GM18505 (cell line): ENCODE measurements at regions not wholly inside any gene's neighbourhood (a gene's known extent, or its start where the extent isn't known, plus 50 kb on each side); places are given as distances from the start of the nearest gene placed in this dataset.

Experiments used
- ATAC-seq: cut with Tn5 transposase; IDR thresholded peaks from one replicate; pipeline ENCODE4 v1.9.1; 2021; ENCODE audit not compliant: unreplicated experiment
- POLR2A ChIP-seq: IDR thresholded peaks from 4 replicates; pipeline ENCODE4 v1.6.1; 2011; ENCODE audit warnings: borderline replicate concordance; ENCODE audit not compliant: insufficient read depth, insufficient read length; ENCODE audit errors: extremely low read depth

DNA sequence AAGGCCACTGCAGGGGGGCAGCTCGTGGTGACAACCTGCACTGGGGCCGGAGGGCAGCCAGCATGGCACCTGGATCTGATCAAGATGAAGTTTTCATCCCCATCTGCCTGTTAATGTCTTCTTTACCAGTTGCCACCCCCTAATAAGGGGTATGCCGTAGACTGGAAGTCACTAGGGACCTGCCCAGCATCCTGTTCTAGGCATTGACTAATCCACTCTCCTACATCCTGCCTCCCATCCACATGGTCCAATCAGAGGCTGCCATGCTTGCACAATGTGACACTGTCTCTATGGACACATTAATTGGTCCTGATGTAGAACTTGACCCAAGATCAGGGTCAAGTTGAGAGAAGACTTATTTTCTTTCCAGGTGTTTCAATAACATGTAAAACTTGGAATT, 95.1 kb upstream of the LCLAT1 start:
- ATAC-seq = no peak
- no peak for TF ChIP-seq POLR2A

DNA sequence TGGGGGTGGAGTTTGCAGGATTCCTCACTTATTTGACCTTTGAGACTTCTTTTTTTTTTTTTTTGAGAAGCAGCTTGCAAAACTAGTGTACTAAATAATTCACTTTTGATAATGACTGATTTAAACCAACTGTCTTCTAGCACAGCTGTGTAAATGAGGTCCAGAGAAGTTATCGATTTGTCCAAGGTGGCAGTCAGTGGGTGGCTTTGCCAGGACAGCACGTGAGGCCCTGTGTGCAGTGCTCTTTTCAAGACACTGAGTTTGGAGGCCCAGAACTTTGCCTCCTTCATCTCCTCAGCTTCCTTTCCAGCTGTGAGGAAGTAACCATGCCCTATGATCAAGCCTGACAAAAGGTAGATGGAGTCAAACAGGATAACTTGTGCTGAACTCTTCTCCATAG, 92.9 kb upstream of the LCLAT1 start:
- no peak for ATAC-seq
- no peak for TF ChIP-seq POLR2A

DNA sequence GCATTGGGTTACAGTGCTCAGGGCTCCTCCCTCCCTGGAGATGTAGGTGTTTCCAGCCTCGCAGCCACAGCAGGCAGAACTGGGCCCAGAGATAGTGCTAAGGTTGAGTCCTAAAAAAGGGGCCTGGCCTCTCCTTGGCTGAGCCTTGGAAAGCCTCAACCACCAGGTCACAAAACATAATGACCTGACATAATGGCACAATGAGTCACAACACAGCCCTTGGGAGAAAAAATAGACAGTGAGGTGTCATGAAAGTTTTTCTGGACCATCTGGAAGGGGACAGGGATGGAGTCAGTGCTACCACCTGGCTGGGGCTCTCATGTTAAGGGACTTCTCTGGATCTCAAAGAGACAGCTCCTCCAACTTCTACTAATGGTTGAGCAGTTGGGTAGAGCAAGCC, 92.4 kb upstream of the LCLAT1 start:
- TF ChIP-seq POLR2A = no peak
- ATAC-seq = no peak

DNA sequence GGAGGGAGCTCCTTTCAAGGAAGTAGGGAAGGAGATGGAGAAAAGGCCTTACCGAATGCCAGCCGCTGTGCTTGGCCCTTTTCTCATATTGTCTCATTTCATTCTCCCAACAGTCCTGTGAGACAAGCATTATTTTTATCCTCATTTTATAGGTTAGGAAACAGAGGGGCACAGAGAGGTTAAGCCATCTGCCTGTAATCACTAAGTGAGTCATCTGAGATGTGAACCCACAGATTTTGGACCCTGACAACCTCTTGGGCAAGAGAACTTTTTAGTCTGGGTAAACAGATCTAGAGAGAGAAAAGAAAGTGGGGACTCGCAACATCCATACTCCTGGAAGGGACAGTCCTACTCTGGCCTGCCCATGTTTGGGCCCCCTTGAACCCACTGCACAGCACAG, 91.7 kb upstream of the LCLAT1 start:
- no peak for TF ChIP-seq POLR2A
- no peak for ATAC-seq

DNA sequence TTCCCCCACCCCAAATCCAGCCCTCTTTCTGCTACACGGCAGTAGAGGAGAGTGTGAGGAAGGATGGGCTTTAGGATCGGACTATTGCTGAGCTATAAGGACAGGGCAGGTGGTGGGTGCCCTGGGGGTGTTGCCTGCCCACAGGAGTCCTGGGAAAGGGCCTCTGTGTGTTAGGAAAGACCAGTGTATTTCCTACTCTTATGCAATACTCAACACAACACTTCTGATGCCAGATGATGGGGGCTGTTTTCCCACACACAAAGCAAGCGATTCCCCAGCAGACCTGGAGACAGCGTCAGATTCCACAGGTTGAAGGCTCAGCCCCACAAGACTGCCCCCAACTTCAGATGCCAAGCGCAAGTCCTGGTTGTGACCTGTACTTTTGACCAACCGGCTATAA, 91.0 kb upstream of the LCLAT1 start:
- no peak for TF ChIP-seq POLR2A
- no peak for ATAC-seq

DNA sequence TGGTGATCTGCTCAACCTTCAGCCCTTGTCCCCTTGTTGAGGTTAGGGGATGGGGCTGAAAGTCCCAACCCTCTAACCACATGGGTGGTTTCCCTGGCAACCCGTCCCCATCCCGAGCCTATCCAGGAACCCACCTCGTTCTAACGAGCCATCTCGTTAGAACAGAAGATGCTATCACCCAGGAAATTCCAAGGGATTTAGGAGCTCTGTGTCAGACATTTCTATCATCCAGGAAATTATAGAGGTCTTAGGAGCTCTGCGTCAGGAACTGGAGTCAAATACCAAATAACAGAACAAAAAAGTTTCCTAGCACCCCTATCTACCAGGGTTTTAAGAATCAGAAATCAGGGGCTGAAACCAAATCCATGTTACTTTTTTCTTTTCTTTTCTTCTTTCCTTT, 90.3 kb upstream of the LCLAT1 start:
- ATAC-seq = no peak
- TF ChIP-seq POLR2A = no peak

DNA sequence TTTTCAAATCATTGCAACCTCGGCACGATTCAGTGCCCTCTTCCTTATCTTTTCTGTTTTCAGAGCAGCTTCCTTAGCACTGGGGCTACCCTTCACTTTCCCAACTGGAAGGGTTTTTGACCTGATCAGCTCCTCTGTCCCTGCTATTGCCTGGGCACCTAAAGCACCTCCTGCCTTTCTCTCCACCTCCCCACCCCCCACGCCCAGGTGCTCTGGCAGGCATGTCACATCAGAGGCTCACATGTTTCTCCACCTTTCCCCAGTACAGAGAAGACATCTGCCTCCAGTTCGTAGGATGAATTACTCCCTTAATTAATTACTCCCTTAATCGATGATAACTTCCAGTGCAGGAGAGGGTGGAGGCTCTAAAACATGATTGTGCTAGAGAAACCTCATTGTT, 88.7 kb upstream of the LCLAT1 start:
- TF ChIP-seq POLR2A = no peak
- ATAC-seq = no peak

DNA sequence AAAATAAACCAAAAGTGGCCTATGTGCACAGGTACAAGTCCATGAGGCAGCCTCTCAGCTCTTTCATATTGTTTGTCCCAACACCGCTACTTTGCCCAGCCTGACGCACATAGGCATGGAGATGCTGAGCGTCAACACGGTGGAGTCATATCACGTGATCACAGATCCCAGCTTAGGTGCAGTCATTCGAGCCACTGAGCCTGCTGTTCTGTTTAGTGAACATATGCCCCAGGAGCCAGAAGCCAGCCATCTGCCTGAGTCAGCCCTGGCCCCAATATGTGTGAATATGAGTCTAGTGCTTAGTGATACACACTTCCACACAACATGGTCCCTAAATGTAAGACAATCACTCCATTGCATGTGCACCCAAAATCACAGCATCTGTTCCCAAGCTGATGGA, 88.2 kb upstream of the LCLAT1 start:
- TF ChIP-seq POLR2A = no peak

DNA sequence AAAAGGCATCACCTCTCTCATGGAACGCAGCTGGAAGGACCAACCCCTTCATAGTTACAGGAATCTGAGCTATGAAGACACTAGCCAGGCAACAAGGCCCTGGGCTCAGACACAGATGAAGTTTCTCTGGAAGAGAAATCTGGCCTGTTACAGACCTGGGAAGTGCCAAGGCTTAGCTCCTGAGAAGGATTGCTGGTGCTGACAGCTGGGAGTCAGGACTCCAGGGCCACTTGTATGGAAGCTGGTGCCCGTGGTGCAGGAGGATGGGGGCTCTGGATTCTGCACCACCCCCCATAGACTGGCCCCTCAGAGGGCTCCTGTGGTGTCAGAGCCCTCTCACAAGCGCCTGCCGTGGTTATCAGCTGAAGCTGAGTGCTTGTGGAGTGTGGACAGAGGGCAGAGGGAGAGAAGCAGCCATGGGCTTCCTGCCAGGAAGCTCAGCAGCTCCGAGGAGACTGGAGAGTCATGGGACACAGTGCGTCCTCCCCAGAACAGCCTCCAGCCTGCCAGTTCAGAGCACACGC, 87.3 kb upstream of the LCLAT1 start:
- ATAC-seq = no peak
- TF ChIP-seq POLR2A = no peak

More for the DNA sequence above, 88.2 kb upstream of the LCLAT1 start:
- ATAC-seq = no peak

DNA sequence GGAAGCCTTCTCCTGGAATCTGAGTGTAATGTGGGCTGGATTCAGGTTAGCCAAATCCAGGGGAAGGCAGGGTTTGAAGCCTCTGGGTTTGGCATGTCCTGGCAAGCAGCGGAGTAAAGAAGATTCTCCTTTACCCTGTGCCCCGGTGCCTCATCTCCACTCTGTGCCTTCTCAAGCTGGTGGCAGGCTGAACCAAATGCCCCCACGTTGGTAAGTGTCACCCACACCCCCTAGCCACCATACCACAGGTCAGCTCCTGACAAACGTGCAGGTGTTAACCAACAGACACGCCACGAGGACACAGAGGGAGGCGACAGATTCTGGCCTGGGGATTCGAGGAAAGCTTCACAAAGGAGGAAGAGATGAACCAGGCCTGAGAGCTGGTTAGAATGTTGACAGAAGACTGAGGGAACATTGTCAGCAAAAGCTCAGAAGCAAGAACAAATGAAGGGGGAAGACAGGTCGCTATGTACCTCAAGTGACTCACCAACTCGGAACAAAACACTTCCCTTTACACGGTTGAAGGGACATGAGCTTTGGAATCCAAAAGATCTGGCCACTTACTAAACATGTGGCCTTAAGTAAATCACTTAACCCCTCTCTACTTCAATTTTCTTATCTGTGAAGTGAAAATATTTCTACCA, 85.2 kb upstream of the LCLAT1 start:
- TF ChIP-seq POLR2A = no peak
- no peak for ATAC-seq

DNA sequence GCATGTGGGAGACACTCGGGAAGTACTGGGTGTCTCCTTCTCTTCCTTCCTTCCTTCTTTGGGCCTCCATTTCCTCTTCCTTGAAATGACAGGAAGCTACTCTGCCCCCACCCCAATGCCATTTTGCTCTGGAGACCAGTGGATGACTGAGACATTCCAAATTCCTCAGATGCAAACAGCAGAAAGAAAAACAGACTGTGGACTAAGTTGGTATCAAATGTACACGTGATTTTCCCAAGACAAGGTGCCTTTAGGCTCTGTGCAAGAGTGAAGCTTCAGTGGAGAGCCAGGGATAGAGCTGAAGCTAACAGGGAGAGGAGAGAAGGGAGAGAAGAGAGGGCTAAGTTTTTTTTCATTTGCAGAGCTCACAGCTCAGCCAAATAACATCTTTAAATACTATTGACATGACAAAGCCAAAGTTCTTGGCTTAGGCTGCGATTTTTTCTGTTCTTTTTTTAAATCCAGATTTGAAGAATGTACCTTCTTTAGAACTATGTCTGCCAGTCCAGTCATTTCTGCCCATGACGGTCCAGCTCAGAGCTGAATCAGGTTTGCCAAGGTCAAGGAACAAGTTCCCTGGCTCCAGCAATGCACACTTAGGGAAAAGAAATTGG, 84.5 kb upstream of the LCLAT1 start:
- TF ChIP-seq POLR2A = no peak
- no peak for ATAC-seq

DNA sequence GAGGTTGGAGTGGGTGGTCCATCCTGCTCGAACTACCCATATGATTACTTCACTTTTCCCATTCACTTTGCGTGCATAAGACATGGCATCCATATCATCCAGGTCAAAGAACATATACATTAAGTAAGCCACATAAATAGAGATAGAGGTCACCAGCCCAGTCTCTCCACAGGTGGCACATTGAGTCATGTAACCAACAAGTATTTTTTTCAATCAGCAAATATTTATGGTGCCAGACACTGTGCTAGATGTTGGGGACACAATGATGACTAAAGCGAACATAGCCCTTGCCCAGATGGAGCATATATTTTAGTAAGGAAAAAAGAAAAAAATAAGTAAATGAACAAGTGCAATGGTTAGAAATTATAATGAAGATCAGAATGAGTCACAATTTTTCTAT, 83.6 kb upstream of the LCLAT1 start:
- TF ChIP-seq POLR2A = no peak
- no peak for ATAC-seq

DNA sequence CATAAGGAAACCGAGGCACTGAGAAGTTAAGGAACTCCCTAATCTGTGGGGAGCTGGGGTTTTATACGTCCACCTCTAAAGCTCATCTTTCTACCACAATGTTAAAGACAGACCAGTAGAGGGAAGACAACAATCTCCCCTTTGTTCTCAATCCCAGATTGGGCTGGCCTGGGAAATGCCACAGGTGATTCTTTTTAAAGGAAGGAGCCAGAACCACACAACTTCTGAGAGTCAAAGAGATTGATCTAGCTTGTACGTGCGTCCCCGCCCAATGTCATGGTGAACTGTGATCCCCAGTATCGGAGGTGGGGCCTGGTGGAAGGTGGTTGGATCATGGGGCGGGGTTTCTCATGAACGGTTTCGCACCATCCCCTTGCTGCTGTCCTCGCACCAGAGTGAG, 81.8 kb upstream of the LCLAT1 start:
- ATAC-seq = no peak
- no peak for TF ChIP-seq POLR2A

DNA sequence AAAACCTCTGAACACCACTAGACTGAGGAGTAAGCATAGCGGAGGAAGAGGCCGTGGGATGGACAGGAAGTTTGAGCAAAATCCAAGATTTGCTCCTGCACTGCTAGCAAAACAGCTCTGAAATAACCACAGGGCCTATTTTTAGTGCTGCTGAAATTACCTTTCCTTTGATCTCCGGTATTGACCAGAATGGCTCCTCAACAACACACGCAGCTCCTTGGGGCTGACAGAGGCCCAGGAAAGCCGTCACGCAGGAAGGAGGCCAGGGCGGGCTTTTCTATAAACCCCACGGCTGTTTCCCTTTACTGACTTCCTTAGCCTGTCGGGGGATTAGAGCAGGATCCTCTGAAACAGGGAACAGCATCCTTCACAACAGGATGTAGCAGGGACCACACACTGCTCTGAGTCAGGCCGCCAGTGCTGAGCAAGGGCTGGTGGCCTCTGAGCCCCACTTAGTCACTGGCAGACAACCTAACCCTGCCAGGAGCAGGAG, 80.8 kb upstream of the LCLAT1 start:
- no peak for TF ChIP-seq POLR2A
- ATAC-seq = no peak
